MCF 10A (cell line): ENCODE measurements at regions not wholly inside any gene's neighbourhood (a gene's known extent, or its start where the extent isn't known, plus 50 kb on each side); places are given as distances from the start of the nearest gene placed in this dataset.

Experiments used
- BruUV-seq: library from RNA; stranded (reverse); fragments of 400-500 nt; replicated peaks from 2 replicates; lab custom pipeline; 2021; lab: Mats Ljungman, UMichigan
- CTCF ChIA-PET: fragments of 300-600 bp; sonication (Branson Sonifier 250); formaldehyde crosslinking; extraction: SDS; loops from one replicate; lab custom pipeline; 2021; ENCODE audit warnings: antibody characterized with exemption, inconsistent platforms; lab: Yijun Ruan, JAX
- POLR2A ChIA-PET: fragments of 300-600, 350-650 bp; sonication (Branson Sonifier 250); formaldehyde crosslinking; extraction: SDS; loops from one replicate; lab custom pipeline; 2020; ENCODE audit warnings: antibody characterized with exemption, inconsistent platforms; lab: Yijun Ruan, JAX
- DNase-seq: peaks from one replicate; pipeline ENCODE4 v3.0.0-alpha.2; 2018; ENCODE audit not compliant: unreplicated experiment
- H3K27ac Mint-ChIP-seq: one replicate; pipeline ENCODE4 v1.8.0; 2022; ENCODE audit warnings: mild to moderate bottlenecking, low read depth, mixed read lengths; ENCODE audit not compliant: unreplicated experiment
- H3K27me3 Mint-ChIP-seq: one replicate; pipeline ENCODE4 v1.8.0; 2022; ENCODE audit warnings: mixed read lengths; ENCODE audit not compliant: insufficient read depth, unreplicated experiment
- H3K36me3 Mint-ChIP-seq: one replicate; pipeline ENCODE4 v1.8.0; 2022; ENCODE audit warnings: mild to moderate bottlenecking, moderate library complexity, mixed read lengths; ENCODE audit not compliant: insufficient read depth, unreplicated experiment
- H3K4me1 Mint-ChIP-seq: one replicate; pipeline ENCODE4 v1.8.0; 2022; ENCODE audit warnings: mixed read lengths; ENCODE audit not compliant: insufficient read depth, unreplicated experiment
- H3K4me3 Mint-ChIP-seq: one replicate; pipeline ENCODE4 v1.8.0; 2022; ENCODE audit warnings: mild to moderate bottlenecking, moderate library complexity, mixed read lengths; ENCODE audit not compliant: unreplicated experiment
- H3K9me3 Mint-ChIP-seq: one replicate; pipeline ENCODE4 v1.8.0; 2022; ENCODE audit warnings: mixed read lengths; ENCODE audit not compliant: unreplicated experiment
- intact Hi-C: fragments of 100-400 bp; cut with micrococcal nuclease; formaldehyde crosslinking; loops from 2 replicates; pipeline ENCODE4 v1.14.1; 2022
- TF ChIP-seq, protein P1 (sequence below): fragments of 200-600 bp; IDR thresholded peaks from one replicate; pipeline ENCODE4 v1.8.0; 2022; ENCODE audit warnings: antibody characterized with exemption, mild to moderate bottlenecking; ENCODE audit not compliant: unreplicated experiment

DNA sequence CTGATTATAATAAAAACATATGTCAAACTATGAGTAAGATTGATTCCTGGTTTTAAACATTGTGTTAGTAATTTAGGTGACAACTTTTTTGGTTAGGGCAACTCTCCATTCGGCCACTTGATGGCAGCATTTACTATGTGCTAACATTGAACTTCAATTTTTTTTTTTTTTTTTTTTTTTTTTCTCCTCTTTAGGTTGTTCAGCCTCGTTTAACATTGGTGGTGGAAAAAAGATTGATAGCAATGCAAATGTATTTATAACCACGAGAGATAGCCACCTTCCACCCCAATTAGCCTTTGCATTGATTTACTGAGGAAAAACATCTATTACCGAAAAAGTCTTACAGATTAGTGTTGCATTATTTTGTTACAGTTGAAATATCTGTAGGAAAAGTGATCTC is 159.1 kb downstream of the CSNK1G3 start:
- DNase-seq, result peak; percentile 75
- H3K36me3 Mint-ChIP-seq, result no peaks in the 10 kb centered on the region
- no TSS peak for BruUV-seq
- intact Hi-C loops, result loop anchor here (2.0 to 10.0 kb wide), 6 partner anchors 266 to 1742 kb away; partner anchors contain the start of gene ZNF608
- no peak overlapping the region for H3K27ac Mint-ChIP-seq
- POLR2A ChIA-PET, result interaction anchor here (0.7 to 1.0 kb wide), 3 partner anchors 311 to 1122 kb away, joined by 3 read pairs; no protein-coding TSS in a partner anchor
- H3K27me3 Mint-ChIP-seq, result no peaks in the 10 kb centered on the region
- no peak overlapping the region for H3K4me3 Mint-ChIP-seq
- peaks cover 3% of the 10 kb centered on the region for H3K9me3 Mint-ChIP-seq
- TF ChIP-seq, protein P1, sequence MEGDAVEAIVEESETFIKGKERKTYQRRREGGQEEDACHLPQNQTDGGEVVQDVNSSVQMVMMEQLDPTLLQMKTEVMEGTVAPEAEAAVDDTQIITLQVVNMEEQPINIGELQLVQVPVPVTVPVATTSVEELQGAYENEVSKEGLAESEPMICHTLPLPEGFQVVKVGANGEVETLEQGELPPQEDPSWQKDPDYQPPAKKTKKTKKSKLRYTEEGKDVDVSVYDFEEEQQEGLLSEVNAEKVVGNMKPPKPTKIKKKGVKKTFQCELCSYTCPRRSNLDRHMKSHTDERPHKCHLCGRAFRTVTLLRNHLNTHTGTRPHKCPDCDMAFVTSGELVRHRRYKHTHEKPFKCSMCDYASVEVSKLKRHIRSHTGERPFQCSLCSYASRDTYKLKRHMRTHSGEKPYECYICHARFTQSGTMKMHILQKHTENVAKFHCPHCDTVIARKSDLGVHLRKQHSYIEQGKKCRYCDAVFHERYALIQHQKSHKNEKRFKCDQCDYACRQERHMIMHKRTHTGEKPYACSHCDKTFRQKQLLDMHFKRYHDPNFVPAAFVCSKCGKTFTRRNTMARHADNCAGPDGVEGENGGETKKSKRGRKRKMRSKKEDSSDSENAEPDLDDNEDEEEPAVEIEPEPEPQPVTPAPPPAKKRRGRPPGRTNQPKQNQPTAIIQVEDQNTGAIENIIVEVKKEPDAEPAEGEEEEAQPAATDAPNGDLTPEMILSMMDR, result peak; percentile 88
- CTCF ChIA-PET, result interaction anchor here (0.6 to 1.3 kb wide), 35 partner anchors 8 to 1817 kb away, joined by 3 to 6 read pairs (median 3); no protein-coding TSS in a partner anchor
- no peaks in the 10 kb centered on the region for H3K4me1 Mint-ChIP-seq
